B cell (primary cell): ENCODE measurements at regions not wholly inside any gene's neighbourhood (a gene's known extent, or its start where the extent isn't known, plus 50 kb on each side); places are given as distances from the start of the nearest gene placed in this dataset.
A peak's percentile ranks its signal among the peaks of the same experiment; 100 is the strongest.

Experiments used
- ATAC-seq: fragments of 200-7000 bp; cut with Tn5 transposase; one replicate; pipeline ENCODE4 v1.10.0; 2021; ENCODE audit warnings: low read depth, mild to moderate bottlenecking, moderate number of reproducible peaks, moderate library complexity
- CTCF ChIA-PET: fragments of 350-600 bp; sonication (Branson Sonifier 250); formaldehyde crosslinking; loops from one replicate; lab custom pipeline; 2021; ENCODE audit warnings: antibody characterized with exemption, inconsistent platforms; lab: Charles Lee
- POLR2A ChIA-PET: fragments of 350-600 bp; sonication (Branson Sonifier 250); formaldehyde crosslinking; loops from one replicate; lab custom pipeline; 2021; ENCODE audit warnings: antibody characterized with exemption; lab: Charles Lee
- DNase-seq: peaks from one replicate; pipeline ENCODE4 v3.0.0; 2013
- H2AFZ ChIP-seq: 2 replicates; pipeline ENCODE4 v1.6.1; 2012; ENCODE audit warnings: mild to moderate bottlenecking, low read depth, low read length; ENCODE audit not compliant: insufficient read depth, poor library complexity, severe bottlenecking
- H3K27ac ChIP-seq, 2 donors: 1 replicate in 1 of 2; 2 replicates in 1 of 2; pipeline ENCODE4 v1.5.1; 2012 to 2013; ENCODE audit warnings: low read length in 2 of 2, mild to moderate bottlenecking in 2 of 2, moderate library complexity in 1 of 2
- H3K27me3 ChIP-seq, 4 experiments: fragments of 200-600 bp in 1 of 4; sonication (generic) in 1 of 4; replicated peaks in 1 of 4; 1 replicate in 2 of 4; 2 replicates in 2 of 4; pipeline versions ENCODE4 v1.6.1 to v1.7.0; 2013 to 2016; ENCODE audit warnings: low read length in 3 of 4, mild to moderate bottlenecking in 2 of 4, mixed read lengths in 1 of 4, moderate library complexity in 1 of 4; ENCODE audit not compliant: insufficient read depth in 4 of 4, control insufficient read depth in 3 of 4; ENCODE audit errors: control extremely low read depth in 1 of 4
- H3K36me3 ChIP-seq, 2 experiments: replicated peaks in 1 of 2; 1 replicate in 1 of 2; 2 replicates in 1 of 2; pipeline versions ENCODE4 v1.6.1 to v1.7.1; 2013; ENCODE audit warnings: low read length in 1 of 2; ENCODE audit not compliant: insufficient read depth in 2 of 2, control insufficient read depth in 1 of 2; ENCODE audit errors: control extremely low read depth in 1 of 2, extremely low read depth in 1 of 2
- H3K4me1 ChIP-seq, 2 donors: fragments of 200-600 bp in 1 of 2; sonication (generic) in 1 of 2; 1 replicate in 1 of 2; 2 replicates in 1 of 2; pipeline versions ENCODE4 v1.5.1 to v1.6.1; 2013 to 2017; ENCODE audit warnings: low read length in 2 of 2; ENCODE audit not compliant: control insufficient read depth in 2 of 2, insufficient read depth in 2 of 2
- H3K4me2 ChIP-seq: replicated peaks from 2 replicates; pipeline ENCODE3; 2012; ENCODE audit warnings: mild to moderate bottlenecking, low read depth, low read length; ENCODE audit not compliant: poor library complexity, severe bottlenecking
- H3K4me3 ChIP-seq, 5 experiments: fragments of 200-600 bp in 1 of 5; sonication (generic) in 1 of 5; 1 replicate in 3 of 5; 2 replicates in 2 of 5; pipeline versions ENCODE4 v1.5.1 to v1.7.0; 2011 to 2016; ENCODE audit warnings: low read length in 4 of 5, mild to moderate bottlenecking in 4 of 5, low read depth in 2 of 5, control low read depth in 1 of 5, moderate library complexity in 1 of 5; ENCODE audit not compliant: insufficient read depth in 1 of 5; ENCODE audit errors: control extremely low read depth in 1 of 5, extremely low read depth in 1 of 5
- H3K79me2 ChIP-seq: fragments of 200-600 bp; sonication (generic); one replicate; pipeline ENCODE4 v1.6.0; 2016; ENCODE audit warnings: low read length; ENCODE audit not compliant: control insufficient read depth, insufficient read depth
- H3K9ac ChIP-seq: fragments of 200-600 bp; sonication (generic); 2 replicates; pipeline ENCODE4 v1.6.1; 2017; ENCODE audit warnings: mild to moderate bottlenecking, low read length, moderate library complexity
- H3K9me3 ChIP-seq, 3 donors: one replicate each; pipeline versions ENCODE4 v1.6.1 to v1.7.1; 2013; ENCODE audit warnings: low read length in 2 of 3; ENCODE audit not compliant: control insufficient read depth in 2 of 3, insufficient read depth in 1 of 3; ENCODE audit errors: control extremely low read depth in 1 of 3
- H4K20me1 ChIP-seq: 2 replicates; pipeline ENCODE4 v1.6.0; 2012; ENCODE audit warnings: mild to moderate bottlenecking, low read length; ENCODE audit not compliant: insufficient read depth, control insufficient read depth, poor library complexity, severe bottlenecking
- H3K27ac Mint-ChIP-seq: one replicate; pipeline ENCODE4 v1.8.0; 2021; ENCODE audit warnings: mixed read lengths
- H3K27me3 Mint-ChIP-seq: one replicate; pipeline ENCODE4 v1.8.0; 2021; ENCODE audit warnings: mixed read lengths
- H3K4me1 Mint-ChIP-seq: one replicate; pipeline ENCODE4 v1.8.0; 2021; ENCODE audit warnings: mixed read lengths
- H3K4me3 Mint-ChIP-seq: one replicate; pipeline ENCODE4 v1.8.0; 2021; ENCODE audit warnings: mixed read lengths
- H3K9me3 Mint-ChIP-seq: one replicate; pipeline ENCODE4 v1.8.0; 2022; ENCODE audit warnings: mixed read lengths; ENCODE audit not compliant: insufficient read depth
- CTCF ChIP-seq: fragments of 200-600 bp; IDR thresholded peaks from one replicate; pipeline ENCODE4 v1.8.0; 2022; ENCODE audit warnings: antibody characterized with exemption, mild to moderate bottlenecking
- EZH2 ChIP-seq: IDR thresholded peaks from 2 replicates; pipeline ENCODE4 v1.6.1; 2012; ENCODE audit warnings: borderline replicate concordance, low read depth, mild to moderate bottlenecking, moderate library complexity, low read length; ENCODE audit not compliant: insufficient read depth, poor library complexity, severe bottlenecking
- WGBS: methylation state at CpG from one replicate; pipeline ENCODE4 v1.1.5; 2013; ENCODE audit warnings: missing lambda C conversion rate; ENCODE audit not compliant: insufficient coverage; 5-methylcytosine and 5-hydroxymethylcytosine counted together
- intact Hi-C: fragments of 100-400 bp; cut with micrococcal nuclease; formaldehyde crosslinking; loops from one replicate; pipeline ENCODE4 v1.10.0; 2022

DNA sequence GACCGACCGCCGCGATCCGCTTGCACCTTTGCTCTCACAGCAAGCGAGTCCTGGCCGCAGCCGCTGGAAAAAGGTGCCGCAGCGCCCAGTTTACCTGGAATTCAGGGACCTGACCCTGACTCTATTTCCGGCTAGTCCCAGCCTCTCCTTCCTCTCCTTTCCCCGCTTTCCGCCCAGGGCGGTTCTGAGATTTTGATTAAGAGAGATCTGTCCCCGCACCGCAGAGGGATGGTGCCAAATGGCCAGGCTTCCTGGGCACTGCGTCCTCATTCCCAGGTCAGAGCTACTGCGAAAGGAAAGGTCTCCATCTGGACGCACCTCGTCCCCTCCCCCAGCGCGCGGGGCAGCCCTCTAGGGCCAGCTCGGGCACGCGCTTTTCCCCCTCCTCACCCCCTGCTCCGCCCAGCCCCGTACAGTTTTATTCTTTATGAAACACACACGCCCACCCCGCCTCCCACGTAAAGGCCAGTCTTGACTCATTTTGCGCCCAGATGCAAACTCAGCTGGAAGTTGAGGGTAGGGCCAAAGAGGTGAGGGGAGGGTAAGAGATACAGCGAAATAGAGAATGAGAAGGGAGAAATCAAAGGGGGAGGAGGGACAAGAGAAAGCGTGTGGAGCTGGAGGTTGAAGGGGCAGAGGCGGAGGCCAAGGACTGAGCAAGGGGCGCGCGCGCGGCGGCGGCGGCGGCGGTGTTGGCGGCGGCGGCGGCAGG is 411.8 kb upstream of the ESRRG start:
- Mint-ChIP-seq H3K27me3 (peaks cover 61% of the 10 kb centered on the region), H3K9me3 (peaks cover 3% of the 10 kb centered on the region), H3K4me3 (no peak overlapping the region), H3K27ac (no peak overlapping the region), H3K4me1 (peaks cover 4% of the 10 kb centered on the region)
- Histone ChIP-seq H3K27ac (no peak overlapping the region), H3K4me1 (peaks cover 4% of the 10 kb centered on the region in 2 donors), H3K27me3 (peaks cover 0 to 52% (median 20%) of the 10 kb centered on the region in 4 experiments), H3K79me2 (no peaks in the 10 kb centered on the region), H3K4me3 (no peak overlapping the region), H2AFZ (no peak overlapping the region), H3K9ac (no peak overlapping the region), H3K4me2 (peak overlapping the region; percentile 19), H3K36me3 (no peaks in the 10 kb centered on the region), H4K20me1 (no peaks in the 10 kb centered on the region), H3K9me3 (peaks cover 0 to 38% (median 0%) of the 10 kb centered on the region in 3 donors)
- POLR2A ChIA-PET: interaction anchor here (0.7 kb wide), 1 partner anchor 15 kb away, joined by 3 read pairs; no protein-coding TSS in a partner anchor
- TF ChIP-seq CTCF: no peak
- TF ChIP-seq EZH2: no peak
- ATAC-seq: no peak
- no peak for DNase-seq
- WGBS: 9% methylated on average over 29 of the region's 49 CpGs
- intact Hi-C loops: no loop called here
- CTCF ChIA-PET: no interaction called here
